Adipocyte (in vitro differentiated cells): ENCODE measurements at regions not wholly inside any gene's neighbourhood (a gene's known extent, or its start where the extent isn't known, plus 50 kb on each side); places are given as distances from the start of the nearest gene placed in this dataset.

Experiments used
- DNase-seq: peaks from one replicate; pipeline ENCODE4 v3.0.0-alpha.2; 2015; ENCODE audit warnings: low read depth
- H3K27me3 ChIP-seq: replicated peaks from 2 replicates; pipeline ENCODE4 v1.7.0; 2013; ENCODE audit warnings: mild to moderate bottlenecking, low read length, moderate library complexity; ENCODE audit not compliant: control insufficient read depth, insufficient read depth
- H3K36me3 ChIP-seq: 2 replicates; pipeline ENCODE4 v1.7.0; 2013; ENCODE audit warnings: low read length, mild to moderate bottlenecking, moderate library complexity; ENCODE audit not compliant: control insufficient read depth, insufficient read depth, severe bottlenecking
- H3K4me1 ChIP-seq: 2 replicates; pipeline ENCODE4 v1.7.0; 2013; ENCODE audit warnings: mild to moderate bottlenecking, low read length, moderate library complexity; ENCODE audit not compliant: control insufficient read depth, insufficient read depth
- H3K4me3 ChIP-seq: 2 replicates; pipeline ENCODE4 v1.7.0; 2013; ENCODE audit warnings: mild to moderate bottlenecking, low read length, moderate library complexity
- H3K9ac ChIP-seq: 2 replicates; pipeline ENCODE4 v1.7.0; 2013; ENCODE audit warnings: mild to moderate bottlenecking, low read length, moderate library complexity
- H3K9me3 ChIP-seq: 2 replicates; pipeline ENCODE4 v1.7.0; 2013; ENCODE audit warnings: mild to moderate bottlenecking, low read length, moderate library complexity; ENCODE audit not compliant: control insufficient read depth

DNA sequence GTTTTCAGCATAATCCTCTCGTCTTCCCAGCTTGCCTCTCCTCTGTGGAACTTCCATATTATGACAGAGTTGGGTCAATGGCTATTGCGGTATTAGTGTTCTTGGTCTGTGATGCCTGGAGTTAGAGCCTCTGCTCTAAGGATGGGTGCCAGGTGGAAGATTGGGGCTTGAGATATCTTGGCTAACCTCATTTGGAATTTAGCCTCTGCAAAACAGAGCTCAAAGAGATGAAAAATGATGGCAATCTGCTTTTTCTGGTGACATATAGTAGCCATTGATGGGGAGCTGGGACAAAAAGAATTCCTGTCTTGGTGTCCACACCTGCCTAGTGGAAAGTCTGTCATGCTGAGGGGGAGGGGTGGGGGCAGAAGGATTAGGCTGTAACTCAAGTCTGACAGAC is 152.1 kb downstream of the RPL10L start:
- no peak for DNase-seq
- H3K9ac ChIP-seq: no peak overlapping the region
- H3K27me3 ChIP-seq: no peaks in the 10 kb centered on the region
- H3K36me3 ChIP-seq: no peaks in the 10 kb centered on the region
- no peaks in the 10 kb centered on the region for H3K9me3 ChIP-seq
- no peak overlapping the region for H3K4me3 ChIP-seq
- no peaks in the 10 kb centered on the region for H3K4me1 ChIP-seq

DNA sequence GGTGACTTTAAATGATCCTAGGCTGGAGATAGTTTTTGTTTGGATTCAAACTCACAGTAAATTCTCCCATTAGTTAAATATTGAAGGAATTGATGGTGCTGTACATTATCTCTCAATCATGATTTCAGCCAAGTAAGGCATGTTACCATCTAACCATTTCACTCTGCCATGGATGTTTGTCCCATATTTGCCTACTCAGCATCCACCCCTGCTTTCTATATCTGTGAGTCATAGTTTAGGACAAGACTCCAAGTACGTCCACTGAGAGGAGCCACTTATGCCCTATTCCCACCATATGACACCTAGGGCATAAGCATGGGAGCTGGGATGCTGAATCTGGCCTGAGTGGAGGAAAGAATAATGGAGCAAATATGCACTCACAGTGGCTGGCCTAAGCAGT is 155.2 kb downstream of the RPL10L start:
- DNase-seq: no peak
- no peaks in the 10 kb centered on the region for H3K36me3 ChIP-seq
- H3K4me1 ChIP-seq: no peaks in the 10 kb centered on the region
- H3K9me3 ChIP-seq: no peaks in the 10 kb centered on the region
- no peaks in the 10 kb centered on the region for H3K27me3 ChIP-seq
- no peak overlapping the region for H3K9ac ChIP-seq
- H3K4me3 ChIP-seq: no peak overlapping the region

DNA sequence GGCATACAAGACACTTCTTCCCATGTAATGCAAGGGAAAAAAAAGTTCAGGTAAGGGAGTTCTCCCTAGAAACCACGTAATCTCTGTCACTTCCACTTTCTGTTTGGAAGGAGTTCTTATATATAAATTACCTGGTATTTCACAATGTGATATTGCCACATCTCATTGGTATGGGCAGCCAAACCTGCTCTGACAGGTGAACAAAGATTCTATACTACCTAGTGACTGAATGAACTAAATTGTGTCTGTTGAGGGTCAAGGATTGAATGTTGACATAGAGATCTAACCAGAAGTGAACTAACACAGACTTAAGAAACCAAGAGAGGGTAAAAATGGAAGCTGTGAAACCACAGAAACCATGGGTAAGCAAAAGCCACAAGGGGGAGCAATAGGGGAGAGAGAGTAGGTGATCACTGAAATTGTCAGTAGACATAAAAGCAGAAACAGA is 161.3 kb downstream of the RPL10L start:
- Histone ChIP-seq H3K4me1 (no peaks in the 10 kb centered on the region), H3K9me3 (no peaks in the 10 kb centered on the region), H3K9ac (no peak overlapping the region), H3K27me3 (no peaks in the 10 kb centered on the region), H3K4me3 (no peak overlapping the region), H3K36me3 (no peaks in the 10 kb centered on the region)
- no peak for DNase-seq

DNA sequence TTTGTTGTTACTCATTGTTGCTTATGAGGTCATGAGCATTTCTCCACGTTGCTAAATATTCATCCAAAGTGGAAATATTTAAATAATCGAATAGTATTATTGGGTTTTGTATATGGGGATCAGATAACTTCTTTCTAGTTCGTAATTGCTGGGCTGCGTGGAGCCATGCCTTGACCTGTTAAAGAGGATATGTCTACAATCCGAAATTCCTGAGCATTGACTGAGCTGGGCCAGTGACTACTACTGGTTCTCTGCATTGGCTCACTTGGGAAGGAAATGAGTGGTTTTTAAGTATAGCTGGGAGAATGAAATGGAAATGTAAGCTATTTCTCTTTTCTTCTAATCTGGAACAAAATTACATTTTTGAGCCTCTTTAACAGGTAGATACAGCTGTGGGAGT is 163.2 kb downstream of the RPL10L start:
- H3K9ac ChIP-seq: no peak overlapping the region
- no peaks in the 10 kb centered on the region for H3K9me3 ChIP-seq
- no peaks in the 10 kb centered on the region for H3K27me3 ChIP-seq
- DNase-seq: no peak
- no peaks in the 10 kb centered on the region for H3K36me3 ChIP-seq
- no peak overlapping the region for H3K4me3 ChIP-seq
- no peaks in the 10 kb centered on the region for H3K4me1 ChIP-seq

DNA sequence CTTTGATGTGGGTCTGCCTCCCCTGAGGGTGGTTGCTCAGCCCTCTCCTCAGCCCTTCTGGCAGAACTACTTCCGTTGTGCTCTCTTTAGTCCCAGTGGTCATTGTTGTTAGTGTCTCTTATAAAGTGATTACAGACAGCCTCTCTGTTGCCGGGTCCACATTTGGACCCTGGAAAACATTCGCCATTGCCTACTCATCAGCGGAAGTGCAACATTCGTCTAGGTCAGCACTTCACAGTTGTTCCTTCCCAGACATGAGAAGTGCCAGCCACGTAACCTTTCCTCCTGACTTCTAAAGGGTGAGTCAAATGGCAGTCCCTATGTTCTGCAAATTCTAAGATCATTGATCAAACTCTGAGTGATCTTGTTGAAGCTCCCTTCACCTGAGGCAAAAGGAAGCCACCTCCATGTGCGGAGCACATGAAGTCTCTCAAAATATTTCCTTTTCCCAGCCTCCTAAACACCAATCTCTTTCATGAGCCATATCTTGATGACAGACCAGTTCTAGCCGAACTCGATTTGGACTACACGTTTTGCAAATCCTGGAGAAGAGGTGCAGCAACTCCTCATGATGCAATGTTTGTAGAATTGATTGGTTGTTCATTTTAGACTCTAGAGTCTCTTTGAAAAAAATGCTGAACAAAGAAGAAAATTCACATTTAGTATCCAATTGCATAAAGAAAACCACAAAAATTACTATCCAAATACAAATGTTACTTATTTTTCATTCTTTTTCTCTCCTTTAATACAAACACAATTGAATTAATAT is 163.8 kb downstream of the RPL10L start:
- no peaks in the 10 kb centered on the region for H3K9me3 ChIP-seq
- H3K27me3 ChIP-seq: no peaks in the 10 kb centered on the region
- DNase-seq: no peak
- H3K4me1 ChIP-seq: no peaks in the 10 kb centered on the region
- H3K36me3 ChIP-seq: no peaks in the 10 kb centered on the region
- no peak overlapping the region for H3K9ac ChIP-seq
- no peak overlapping the region for H3K4me3 ChIP-seq

DNA sequence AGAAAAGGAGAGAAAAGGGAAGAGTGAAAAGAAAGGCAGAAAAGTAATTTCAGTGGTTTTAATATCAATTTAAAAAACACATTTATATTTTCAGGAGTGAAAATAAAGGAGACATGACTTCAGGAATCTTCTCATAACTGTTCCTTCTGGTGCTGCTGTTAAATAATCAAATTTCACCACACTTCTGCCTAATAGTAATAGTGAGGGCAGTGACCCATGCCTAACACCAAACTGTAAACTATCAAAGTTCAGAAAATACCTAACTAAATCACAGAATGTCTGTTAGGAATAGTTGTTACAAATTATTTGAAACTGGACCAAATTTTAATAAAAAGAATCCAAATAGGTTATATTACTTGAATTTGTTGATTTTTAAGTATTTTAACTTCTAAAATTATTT is 169.4 kb downstream of the RPL10L start:
- DNase-seq: no peak
- Histone ChIP-seq H3K36me3 (no peaks in the 10 kb centered on the region), H3K4me1 (no peaks in the 10 kb centered on the region), H3K9me3 (no peaks in the 10 kb centered on the region), H3K9ac (no peak overlapping the region), H3K27me3 (no peaks in the 10 kb centered on the region), H3K4me3 (no peak overlapping the region)

DNA sequence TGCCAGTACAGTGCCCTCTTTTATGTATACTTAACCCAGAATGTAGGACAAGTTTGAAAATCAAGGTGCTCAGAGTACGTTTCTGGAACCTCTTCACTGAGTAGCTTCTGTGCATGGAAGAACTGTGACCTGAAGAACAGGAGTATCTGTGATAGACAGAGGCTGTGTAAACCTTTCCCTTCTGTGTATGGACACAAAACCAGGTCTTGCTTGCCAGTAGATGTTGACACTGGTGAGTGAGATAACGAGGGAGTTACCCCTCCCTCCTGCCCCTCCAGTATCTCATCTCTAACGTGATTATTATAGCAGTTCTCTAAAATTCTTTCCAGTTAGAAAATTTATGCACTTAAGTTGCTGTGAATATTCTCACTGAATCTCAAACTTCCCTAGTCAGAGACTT is 170.8 kb downstream of the RPL10L start:
- DNase-seq: no peak
- Histone ChIP-seq H3K9me3 (no peaks in the 10 kb centered on the region), H3K4me1 (no peaks in the 10 kb centered on the region), H3K27me3 (no peaks in the 10 kb centered on the region), H3K9ac (no peak overlapping the region), H3K4me3 (no peak overlapping the region), H3K36me3 (no peaks in the 10 kb centered on the region)

DNA sequence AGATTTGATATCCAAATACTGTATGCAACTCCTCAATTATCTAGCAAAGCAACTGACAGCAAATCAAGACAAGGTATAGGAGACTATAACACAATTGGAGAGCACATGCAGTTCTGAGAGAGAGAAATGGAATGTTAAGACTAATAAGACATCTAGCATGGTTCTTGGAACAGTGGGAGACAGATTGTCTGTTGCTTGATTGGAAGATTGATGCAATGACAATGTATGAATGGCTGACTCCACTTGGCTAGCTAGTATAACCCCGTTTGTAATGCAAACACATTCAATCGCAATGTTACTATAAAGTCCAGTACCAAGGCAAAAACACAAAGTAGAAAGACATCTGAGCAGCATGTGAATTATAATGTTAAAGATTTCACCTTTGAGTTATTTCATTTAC is 179.3 kb downstream of the RPL10L start:
- Histone ChIP-seq H3K4me3 (no peak overlapping the region), H3K9ac (no peak overlapping the region), H3K4me1 (no peaks in the 10 kb centered on the region), H3K27me3 (no peaks in the 10 kb centered on the region), H3K9me3 (no peaks in the 10 kb centered on the region), H3K36me3 (no peaks in the 10 kb centered on the region)
- no peak for DNase-seq

DNA sequence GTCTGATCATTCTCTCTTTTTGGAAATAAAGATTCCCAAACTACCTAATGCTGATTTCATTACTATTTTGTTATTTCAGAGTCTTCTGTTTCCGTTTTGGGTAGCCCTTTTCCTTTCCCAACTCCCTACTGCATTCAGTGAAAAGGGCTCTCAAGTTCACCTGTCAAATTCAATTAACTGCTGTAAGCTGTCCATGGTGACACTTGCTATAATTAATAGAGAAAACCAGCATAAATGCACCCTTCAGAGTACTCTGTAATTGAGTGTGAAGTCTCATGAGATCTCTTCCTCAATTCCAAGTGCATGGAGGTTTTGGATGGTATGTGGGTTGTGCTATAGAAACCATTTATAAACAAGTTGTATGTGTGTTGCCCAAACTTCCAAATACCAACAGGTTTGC is 187.2 kb downstream of the RPL10L start:
- Histone ChIP-seq H3K4me1 (no peaks in the 10 kb centered on the region), H3K27me3 (no peaks in the 10 kb centered on the region), H3K9ac (no peak overlapping the region), H3K4me3 (no peak overlapping the region), H3K9me3 (peaks cover 9% of the 10 kb centered on the region), H3K36me3 (no peaks in the 10 kb centered on the region)
- no peak for DNase-seq

DNA sequence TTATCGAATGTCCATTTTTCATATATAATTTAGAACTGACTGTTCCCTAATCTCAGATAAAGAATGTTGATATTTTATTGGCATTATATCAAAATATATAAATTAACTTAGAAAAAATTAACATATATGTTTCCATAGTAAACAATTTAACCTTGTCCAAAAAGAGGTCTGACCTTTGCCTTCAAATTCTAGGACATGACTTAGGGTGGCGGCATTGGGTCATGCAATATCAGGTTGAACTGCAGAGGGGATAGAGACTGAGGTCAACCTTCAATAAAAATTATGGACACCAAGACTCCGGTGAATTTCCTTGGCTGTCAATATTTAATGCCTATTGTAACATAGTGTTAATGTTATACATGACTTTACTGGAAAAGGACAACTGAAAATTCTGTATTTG is 199.8 kb downstream of the RPL10L start:
- H3K36me3 ChIP-seq: no peaks in the 10 kb centered on the region
- no peaks in the 10 kb centered on the region for H3K27me3 ChIP-seq
- H3K9me3 ChIP-seq: no peaks in the 10 kb centered on the region
- H3K9ac ChIP-seq: no peak overlapping the region
- DNase-seq: no peak
- H3K4me3 ChIP-seq: no peak overlapping the region
- no peaks in the 10 kb centered on the region for H3K4me1 ChIP-seq

DNA sequence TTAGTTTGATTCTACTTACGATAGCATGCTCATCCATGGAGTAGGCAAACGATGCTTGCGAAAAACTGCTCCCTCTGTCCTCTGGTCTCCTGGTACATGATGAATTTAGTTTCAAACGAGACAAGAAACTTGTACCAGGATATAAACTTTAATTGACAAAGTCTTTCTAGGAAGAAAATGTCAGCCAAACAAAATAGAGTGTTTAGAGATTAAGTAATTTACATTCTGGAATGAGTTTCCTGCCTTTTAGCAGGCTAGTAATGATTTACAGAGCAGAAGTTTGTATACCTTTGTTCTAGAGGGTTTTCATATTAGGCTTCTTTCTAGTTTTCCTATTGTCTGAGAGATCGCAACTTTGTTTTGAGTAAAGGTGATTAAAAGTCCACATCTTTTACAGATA is 206.9 kb downstream of the RPL10L start:
- H3K9me3 ChIP-seq: no peaks in the 10 kb centered on the region
- H3K9ac ChIP-seq: no peak overlapping the region
- no peaks in the 10 kb centered on the region for H3K4me1 ChIP-seq
- H3K27me3 ChIP-seq: no peaks in the 10 kb centered on the region
- no peak for DNase-seq
- no peak overlapping the region for H3K4me3 ChIP-seq
- no peaks in the 10 kb centered on the region for H3K36me3 ChIP-seq

DNA sequence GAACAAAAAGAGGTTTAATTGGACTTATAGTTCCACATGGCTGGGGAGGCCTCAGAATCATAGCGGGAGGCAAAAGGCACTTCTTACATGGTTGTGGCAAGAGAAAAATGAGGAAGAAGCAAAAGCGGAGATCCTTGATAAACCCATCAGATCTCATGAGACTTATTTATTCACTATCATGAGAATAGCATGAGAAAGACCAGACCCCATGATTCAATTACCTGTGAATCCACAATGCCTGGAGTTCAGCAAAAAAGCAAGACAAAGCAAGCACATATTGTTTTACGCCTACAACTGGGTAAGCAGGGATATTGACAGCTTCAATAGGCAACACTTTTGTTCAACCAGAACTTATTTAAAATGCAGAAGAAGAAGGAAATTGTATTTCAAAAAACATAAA is 218.2 kb downstream of the RPL10L start:
- Histone ChIP-seq H3K27me3 (no peaks in the 10 kb centered on the region), H3K4me3 (no peak overlapping the region), H3K9ac (no peak overlapping the region), H3K4me1 (peaks cover 3% of the 10 kb centered on the region), H3K36me3 (no peaks in the 10 kb centered on the region), H3K9me3 (no peaks in the 10 kb centered on the region)
- DNase-seq: no peak
